PC-9 (cell line): ENCODE measurements at regions not wholly inside any gene's neighbourhood (a gene's known extent, or its start where the extent isn't known, plus 50 kb on each side); places are given as distances from the start of the nearest gene placed in this dataset.

Experiments used
- CTCF ChIP-seq: fragments of 200-600 bp; sonication (generic); conservative IDR thresholded peaks from 2 replicates; pipeline ENCODE4 v1.6.1; 2017; ENCODE audit warnings: mixed run types, antibody characterized with exemption, mild to moderate bottlenecking, moderate library complexity
- EZH2 ChIP-seq: fragments of 200-600 bp; sonication (generic); IDR thresholded peaks from 2 replicates; pipeline ENCODE4 v1.8.0; 2017; ENCODE audit warnings: antibody characterized with exemption, low read depth

- no peak for TF ChIP-seq EZH2
- no peak for TF ChIP-seq CTCF
Measured at GRCh38 chr5:39709032-39709431, 284.3 kb upstream of the DAB2 start.
